ENCODE measurements at regions not wholly inside any gene's neighbourhood (a gene's known extent, or its start where the extent isn't known, plus 50 kb on each side); places are given as distances from the start of the nearest gene placed in this dataset.
"Not testable (repeated sequence)": the region's sequence is repeated elsewhere in the genome, so short reads cannot be mapped to it uniquely, and the experiment has no call there.

DNA sequence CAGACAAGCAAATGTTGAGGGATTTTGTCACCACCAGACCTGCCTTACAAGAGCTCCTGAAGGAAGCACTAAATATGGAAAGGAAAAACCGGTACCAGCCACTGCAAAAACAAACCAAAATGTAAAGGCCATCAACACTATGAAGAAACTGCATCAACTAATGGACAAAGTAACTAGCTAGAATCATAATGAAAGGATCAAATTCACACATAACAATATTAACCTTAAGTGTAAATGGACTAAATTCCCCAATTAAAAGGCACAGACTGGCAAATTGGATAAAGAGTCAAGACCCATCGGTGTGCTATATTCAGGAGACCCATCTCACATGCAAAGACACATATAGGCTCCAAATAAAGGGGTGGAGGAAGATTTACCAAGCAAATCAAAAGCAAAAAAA lies 173.2 kb upstream of the KCNMB2 start:
- TF ChIP-seq, protein P1, sequence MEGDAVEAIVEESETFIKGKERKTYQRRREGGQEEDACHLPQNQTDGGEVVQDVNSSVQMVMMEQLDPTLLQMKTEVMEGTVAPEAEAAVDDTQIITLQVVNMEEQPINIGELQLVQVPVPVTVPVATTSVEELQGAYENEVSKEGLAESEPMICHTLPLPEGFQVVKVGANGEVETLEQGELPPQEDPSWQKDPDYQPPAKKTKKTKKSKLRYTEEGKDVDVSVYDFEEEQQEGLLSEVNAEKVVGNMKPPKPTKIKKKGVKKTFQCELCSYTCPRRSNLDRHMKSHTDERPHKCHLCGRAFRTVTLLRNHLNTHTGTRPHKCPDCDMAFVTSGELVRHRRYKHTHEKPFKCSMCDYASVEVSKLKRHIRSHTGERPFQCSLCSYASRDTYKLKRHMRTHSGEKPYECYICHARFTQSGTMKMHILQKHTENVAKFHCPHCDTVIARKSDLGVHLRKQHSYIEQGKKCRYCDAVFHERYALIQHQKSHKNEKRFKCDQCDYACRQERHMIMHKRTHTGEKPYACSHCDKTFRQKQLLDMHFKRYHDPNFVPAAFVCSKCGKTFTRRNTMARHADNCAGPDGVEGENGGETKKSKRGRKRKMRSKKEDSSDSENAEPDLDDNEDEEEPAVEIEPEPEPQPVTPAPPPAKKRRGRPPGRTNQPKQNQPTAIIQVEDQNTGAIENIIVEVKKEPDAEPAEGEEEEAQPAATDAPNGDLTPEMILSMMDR (IDR thresholded peaks at IDR 0.05), result not testable (repeated sequence)
- not testable (repeated sequence) for TF ChIP-seq POLR2A (IDR thresholded peaks at IDR 0.05)
